ENCODE measurements at regions not wholly inside any gene's neighbourhood (a gene's known extent, or its start where the extent isn't known, plus 50 kb on each side); places are given as distances from the start of the nearest gene placed in this dataset.
"Not testable (repeated sequence)": the region's sequence is repeated elsewhere in the genome, so short reads cannot be mapped to it uniquely, and the experiment has no call there.

DNA sequence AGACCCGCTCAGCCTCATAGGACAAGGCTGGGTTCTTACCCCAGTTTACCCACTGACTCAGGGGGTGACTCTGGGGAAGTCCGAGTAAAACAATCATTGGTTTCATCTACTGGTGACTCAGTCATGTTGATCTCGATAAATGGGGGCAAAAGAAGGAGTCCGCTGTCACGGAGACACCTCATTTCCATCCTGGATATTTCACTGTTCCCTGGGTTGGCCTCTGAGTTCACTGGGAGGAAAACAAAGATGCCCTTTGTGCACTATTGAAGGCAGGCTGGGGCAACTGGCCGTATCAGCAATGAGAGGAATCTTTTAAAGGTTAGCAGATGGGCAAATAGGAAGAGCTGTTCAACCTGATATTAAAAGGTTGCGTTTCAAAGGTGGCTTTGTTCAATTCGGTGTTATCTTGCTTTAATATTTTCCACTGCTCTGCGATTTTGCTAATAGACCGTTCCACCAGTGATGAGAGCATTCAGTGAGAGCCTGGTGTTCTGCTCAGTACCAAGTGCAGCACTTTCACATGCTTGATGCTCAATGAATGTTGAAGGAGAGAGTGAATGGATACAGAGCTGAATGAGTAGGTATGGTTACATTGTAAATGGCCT, 110.2 kb upstream of the EGFLAM start:
- no peak for DNase-seq

DNA sequence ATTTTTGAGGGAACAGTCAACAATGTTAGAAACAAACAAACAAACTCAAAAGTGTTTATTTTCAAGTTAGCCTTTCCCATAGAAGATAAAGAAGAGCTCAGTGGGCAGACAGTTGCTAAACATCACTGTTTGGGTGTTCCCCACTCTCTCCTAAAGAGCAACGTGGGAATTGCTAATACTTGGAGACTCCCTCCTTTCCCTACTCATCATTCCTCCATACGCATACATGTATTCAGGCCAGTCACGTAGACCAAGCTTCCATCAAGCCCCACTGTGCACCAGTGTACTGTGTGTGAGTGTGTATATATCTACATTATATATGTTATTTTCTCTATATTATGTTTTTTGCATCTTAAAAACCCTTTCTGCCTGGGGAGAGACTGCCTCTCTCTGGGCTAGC, 115.0 kb upstream of the EGFLAM start:
- DNase-seq, result no peak

DNA sequence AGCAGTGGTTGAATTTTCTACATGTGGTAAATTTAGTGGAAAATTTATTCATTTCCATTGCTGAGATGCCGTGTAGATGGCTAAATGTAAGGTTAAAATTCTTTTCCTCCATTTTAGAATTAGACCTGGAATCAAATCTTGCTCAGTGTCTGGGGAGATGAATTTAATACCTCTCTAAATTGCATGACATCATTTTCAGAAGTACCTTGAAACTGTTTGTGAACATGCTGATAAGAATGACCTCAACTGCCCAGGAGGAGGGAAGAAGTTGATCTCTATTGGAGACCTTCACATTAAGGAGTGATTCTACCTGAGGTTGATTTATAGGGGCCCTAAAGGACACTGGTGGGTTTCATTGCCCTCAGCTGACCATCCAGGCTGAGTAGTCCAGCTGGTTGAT, 116.7 kb upstream of the EGFLAM start:
- no peak for DNase-seq

DNA sequence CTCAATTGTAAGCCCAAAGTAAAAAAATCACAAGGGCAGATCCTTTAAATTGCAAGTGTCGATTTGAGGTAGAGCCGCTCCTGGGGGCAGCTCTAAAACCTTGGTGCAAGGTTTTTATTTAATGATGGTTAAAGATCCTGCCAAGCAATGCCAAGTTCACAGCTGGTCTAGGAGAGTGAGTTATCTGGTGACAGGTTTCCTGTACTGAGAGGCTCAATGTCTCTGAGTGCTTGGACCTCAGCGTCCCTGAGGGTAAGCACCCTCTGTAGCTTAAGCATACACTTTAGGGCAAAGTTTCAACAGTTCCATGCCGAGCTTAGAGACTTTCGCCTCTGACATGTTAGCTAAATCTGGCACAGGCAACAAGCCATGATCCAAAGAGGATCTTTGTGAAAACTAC, 119.8 kb upstream of the EGFLAM start:
- no peak for DNase-seq

DNA sequence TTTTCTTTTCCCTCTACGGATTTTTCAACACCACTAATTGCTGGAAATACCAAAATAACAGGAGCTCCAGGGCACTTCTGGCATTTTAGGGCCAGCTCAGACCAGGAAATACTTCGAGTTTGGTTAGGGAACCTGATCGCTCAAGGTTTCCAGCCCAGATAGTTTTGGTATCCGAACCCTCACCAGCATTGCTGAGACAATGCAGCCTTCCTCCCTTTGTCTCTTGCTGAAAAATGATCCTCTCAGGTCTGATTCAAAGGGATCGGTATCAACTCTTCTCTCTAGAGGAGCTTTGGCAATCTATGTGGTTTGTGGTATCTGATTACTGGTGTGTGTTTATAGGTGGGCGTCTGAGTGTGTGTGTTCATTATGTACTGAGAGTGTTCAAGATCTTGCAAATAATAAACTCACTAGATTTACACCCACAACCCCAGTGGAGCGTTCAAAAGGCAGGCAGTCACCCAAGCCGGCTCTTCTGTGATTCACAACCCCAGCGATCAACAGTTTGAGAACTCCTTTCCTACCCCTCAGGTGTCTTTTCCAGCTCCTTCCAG, 122.8 kb upstream of the EGFLAM start:
- no peak for DNase-seq

DNA sequence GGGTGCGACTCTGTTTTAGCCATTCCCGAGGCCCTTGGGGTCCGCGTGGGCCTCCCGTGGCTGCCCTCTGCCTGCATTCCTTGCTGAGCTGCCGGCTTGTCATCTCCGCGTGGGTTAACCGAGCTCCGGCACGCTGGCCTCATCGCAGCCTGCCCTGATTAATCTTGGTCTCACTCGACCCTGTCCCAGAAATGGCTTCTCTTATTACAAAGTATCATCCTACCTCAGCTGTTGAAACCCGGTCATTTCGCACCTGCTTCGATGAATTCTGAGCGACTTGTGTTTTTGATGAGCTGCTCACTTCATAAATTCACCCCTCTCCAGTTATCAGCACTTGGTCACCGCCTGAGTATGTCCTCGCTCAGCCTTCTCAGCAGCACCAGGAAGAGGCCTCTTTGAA, 123.5 kb upstream of the EGFLAM start:
- no peak for DNase-seq

DNA sequence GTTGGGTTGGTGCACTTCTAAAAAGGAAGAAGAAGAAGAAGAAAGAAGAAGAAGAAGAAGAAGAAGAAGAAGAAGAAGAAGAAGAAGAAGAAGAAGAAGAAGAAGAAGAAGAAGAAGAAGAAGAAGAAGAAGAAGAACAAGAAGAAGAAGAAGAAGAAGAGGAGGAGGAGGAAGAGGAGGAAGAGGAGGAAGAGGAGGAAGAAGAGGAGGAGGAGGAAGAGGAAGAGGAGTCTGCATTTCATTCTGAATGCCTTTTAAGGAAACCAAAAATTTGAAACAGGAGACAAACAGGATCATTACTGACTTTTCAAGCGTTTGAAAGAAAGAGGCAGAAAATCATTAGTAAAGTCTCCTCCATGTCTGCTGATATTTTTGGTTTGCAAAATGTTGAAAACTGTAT, 124.1 kb upstream of the EGFLAM start:
- DNase-seq, result not testable (repeated sequence)

DNA sequence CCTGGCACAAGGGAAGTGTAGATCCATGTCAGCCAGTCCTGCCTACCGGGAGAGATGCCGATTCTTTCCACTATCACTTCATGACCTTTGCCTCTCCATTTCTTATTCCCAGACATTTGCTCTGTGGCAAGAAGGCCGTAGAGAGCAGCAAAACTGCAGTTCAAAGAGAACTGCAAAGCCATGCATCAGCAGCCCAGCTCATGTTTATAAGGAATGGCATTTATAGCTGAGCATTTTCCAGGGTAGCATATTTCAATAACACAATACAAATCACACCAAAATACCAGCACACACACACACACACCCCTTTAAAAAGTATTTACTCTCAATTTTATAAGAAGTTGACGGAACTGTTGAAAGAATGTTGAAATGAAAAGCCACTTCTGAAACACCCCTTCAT, 126.7 kb upstream of the EGFLAM start:
- no peak for DNase-seq

DNA sequence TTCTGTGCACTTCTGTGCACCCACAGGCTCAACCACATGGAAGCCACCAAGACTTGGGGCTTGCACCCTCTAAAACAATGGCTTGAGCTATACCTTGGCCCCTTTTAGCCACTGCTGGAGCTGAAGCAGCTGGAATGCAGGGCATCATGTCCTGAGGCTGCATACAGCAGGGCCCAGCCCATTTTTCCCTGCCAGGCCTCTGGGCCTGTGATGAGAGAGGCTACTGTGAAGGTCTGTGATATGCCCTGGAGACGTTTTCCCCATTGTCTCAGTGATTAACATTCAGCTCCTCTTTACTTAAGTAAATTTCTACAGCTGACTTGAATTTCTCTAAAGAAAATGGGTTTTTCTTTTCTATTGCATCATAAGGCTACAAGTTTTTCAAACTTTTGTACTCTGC, 134.0 kb upstream of the EGFLAM start:
- no peak for DNase-seq

DNA sequence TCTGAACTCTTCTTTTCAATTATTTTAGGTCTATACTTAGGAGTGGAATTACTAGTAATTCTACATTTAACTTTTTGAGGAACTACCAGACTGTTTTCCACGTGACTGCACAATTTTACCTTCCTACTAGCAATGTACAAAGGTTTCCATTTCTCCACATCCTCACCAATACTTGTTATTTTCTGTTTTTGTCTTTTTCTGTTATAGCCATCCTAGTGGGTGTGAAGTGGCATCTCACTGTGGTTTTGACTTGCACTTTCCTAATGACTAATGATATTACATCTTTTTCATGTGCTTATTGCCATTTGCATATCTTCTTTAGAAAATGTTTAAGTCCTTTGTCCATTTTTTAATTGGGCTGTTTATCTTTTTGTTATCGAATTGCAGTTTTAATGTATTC, 136.9 kb upstream of the EGFLAM start:
- no peak for DNase-seq

DNA sequence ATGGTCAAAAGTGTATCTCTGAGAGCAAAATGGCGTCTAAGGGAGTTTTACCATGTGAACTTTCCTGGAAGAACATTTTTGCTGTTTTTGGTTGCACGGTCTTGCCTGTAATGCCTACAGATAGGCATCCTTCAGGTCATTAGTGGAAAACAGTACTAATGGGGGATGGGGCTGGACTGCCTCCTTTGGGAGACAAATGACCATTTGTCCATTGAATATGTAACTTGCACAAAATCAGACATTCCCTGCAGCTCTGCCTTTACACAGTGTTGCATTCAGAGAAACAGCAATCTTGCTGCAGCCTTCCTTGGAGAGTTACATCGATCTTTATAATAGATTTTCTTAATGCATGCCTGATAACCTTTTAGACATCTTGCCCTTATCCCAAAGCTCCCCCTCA, 138.5 kb upstream of the EGFLAM start:
- DNase-seq, result no peak

DNA sequence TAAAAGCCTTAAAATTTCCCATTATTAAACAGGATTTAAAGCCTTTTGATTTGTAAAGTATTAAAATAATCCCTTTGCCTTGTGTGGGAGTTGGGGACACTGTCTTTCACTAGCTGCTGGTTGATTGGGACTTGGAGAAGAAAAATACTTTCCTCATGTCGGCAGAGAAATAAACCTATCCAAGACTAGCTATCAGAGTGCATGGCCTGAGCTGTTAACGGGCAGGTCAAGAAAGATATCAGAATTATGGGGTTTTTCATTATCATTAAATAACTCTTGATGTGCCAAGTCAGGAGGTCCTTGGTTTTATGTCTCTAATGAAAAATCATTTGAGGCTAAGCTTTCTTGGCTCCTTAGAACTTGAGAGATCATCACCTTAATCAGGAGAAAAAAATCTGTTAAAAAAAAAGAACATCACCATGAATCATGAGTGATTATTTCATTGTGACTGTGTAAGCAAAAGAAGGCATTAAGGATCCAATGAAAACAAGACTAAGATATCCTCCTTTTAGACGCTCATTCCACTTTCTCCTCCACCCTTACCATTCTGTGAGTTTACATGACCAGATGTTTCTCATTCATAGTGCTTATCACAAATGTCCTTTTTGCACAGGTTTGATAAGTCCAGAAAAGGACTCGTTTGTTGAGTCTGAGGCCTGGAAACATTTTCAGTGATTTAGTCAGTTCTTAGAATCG, 140.4 kb upstream of the EGFLAM start:
- DNase-seq, result no peak

DNA sequence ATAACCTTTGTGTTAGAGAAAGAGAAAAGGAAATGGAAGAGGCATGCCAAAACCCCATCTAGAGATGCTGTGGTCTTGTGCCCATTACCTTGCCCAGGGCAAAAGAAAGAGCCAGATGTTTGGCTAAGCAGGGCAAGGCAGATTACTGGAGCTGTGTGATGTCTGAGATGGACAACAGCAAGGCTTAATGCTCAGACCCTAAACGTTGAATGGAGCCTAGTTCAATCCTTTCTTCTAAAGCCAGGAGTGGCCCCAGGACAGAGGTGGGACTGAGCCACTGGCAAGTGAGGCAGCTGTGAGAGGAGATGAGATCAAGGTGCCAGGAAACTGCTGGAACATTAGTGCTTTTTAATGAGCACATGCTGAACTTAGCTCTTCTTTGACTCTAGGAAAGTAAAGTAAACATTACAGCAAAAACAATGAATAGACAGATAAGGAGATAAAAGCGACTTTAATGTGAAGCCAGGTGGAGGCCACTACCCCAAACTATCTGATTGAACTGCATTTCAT, 143.0 kb upstream of the EGFLAM start:
- no peak for DNase-seq

DNA sequence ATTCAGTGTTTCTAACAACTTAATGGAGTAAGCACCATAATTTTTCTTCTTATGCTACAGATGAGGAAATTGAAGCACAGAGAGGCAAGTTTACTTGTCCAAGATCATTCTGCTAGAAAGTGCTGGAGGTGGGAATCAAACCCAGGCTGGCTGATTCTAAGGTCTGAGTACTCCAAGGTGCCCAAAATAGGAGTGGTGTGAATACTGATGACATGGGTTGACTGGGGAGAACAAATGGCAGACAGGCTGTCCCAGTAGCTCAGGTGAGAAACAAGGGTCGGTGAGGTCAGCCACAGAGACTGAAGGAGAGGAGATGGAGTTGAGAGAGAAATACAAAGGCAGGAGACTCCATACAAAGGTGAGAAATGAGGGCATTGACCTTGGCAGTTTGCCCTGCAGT, 144.5 kb upstream of the EGFLAM start:
- no peak for DNase-seq

DNA sequence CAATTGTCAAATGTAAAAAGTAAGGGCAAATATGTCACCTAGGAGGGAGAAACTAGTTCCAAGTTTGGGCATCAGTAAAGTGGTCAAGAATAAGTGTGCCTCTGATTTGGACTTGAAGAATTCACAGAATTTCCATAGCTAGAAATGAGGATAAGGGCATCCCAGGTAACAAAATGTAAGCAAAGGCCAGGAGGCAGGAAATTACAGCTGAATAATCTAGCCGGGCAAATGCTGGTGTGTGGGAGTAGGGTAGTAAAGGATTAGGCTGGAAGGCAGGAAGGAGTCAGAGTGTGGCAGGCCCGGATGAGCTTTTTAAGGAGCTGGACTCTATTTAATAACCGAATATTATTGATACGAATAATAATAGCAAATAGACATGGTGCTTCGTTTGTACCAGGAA, 144.9 kb upstream of the EGFLAM start:
- DNase-seq, result no peak

DNA sequence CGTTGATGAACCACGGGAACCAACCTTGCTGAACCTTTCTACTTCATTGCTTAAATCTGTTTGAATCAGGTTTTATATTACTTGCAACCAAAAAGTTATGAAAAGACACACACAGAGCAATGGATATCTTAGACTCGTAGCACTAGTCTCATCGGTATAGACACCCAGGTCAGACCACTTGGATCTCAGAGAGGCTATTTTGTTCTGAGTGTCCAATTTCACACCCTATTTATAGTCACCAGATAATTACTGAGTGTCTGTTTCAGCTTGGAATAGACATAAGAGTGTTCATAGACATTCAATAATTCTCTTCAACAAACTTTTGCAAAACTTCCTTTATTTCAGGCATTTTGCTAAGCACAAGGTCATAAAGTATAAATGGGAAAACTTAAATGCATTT, 145.4 kb upstream of the EGFLAM start:
- DNase-seq, result no peak

DNA sequence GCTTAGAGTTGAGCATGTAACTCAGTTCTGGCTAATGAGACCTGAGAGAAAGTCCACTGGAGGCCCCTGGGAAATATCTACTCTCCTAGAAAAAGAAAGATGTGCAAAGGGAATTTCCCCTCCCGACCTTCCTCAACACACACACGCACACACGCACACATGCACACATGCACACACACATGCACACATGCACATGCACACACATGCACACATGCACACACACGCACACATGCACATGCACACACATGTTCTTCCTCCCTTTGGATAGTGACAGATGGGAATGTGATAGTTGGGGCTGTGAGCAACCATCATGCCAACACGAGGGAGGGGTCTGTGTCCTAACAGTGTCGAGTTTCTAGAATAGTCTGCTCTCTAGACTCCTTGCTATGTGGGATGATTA, 148.2 kb upstream of the EGFLAM start:
- no peak for DNase-seq

DNA sequence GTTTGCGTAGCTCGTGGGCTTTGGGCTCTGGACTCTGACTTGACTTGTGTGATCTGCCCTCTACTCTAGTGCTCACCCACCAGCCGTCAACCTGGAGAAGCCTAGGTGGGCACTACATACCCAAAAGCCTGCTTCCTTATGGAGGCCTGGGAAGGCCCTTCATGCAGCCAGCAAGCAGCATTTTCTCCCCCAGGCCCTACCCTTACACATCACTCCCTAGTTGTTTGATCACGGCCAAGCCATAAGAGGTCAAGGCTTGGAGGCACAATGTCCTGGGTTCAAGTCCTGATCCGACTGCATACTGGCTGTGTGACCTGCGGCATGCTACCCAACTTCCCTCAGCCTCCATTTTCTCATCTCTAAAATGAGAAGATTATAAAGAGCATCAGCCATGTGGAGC, 151.3 kb upstream of the EGFLAM start:
- no peak for DNase-seq

DNA sequence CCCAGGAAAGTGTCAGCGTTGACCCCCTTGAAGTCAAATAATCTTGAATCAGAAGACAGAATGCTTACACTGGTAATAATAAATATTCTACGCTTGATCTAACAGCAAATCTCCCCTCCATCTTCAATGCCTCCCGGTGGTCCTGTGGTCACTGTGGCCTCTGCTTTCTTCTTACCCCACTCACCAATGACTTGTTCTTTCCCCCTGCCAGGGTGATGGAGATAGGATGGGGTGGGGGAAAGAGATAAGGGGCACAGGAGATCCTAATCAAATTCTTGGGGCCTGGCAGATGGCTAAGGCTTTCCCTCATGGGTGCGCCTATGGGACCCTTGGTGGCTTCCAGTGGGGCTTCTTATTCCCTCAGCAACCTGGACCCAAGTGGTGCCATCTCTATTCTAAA, 152.6 kb upstream of the EGFLAM start:
- no peak for DNase-seq

DNA sequence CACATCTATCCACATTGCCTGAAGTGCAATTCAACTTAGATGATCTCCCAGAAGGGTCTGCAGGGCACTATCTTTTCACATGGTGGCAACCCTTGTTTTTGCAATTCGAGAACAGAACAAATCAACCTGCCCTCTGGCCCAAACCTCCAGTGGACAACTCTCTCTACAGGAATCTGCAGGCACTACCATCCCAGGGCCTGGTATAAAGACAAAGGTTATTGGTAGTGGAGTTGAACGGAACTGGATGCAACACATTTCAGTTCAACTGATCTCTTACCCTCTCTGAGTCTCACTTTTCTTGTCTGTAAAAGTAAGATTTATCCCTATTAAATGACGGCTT, 153.2 kb upstream of the EGFLAM start:
- DNase-seq, result no peak

DNA sequence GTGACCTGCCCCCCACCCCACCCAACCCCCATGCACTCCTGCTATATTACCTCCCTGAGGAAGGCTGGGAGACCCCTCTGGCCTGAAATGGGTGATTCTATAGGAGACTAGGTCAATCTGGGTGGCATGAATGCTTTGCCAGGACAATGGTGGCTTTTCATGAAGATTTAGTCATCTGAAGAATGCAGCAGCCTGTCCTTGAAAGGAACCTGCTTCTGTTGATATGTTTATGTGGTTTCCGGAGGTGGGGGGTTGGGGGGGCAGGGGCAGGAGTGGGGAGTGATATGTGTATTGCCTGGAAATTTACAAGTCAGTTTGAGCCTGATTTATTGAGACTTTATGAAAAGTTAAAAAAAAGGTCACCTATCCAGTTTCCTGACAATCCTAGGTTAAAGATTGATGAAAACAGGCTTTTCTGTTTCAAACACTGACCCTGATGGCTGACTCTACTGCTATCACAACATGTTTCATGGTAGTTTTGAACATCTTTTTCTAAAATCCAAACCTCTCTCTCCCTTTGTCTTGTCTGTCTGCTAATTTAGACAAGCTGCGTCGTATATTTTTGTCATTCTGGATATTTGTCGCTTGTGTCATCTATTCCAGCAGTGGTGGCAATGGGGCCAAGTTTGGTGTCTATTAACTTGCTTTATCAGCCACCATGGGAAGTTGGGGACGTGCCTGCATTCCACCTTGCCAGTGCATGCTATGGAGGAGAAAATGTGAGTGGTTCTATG, 153.7 kb upstream of the EGFLAM start:
- peak; percentile 10 for DNase-seq

DNA sequence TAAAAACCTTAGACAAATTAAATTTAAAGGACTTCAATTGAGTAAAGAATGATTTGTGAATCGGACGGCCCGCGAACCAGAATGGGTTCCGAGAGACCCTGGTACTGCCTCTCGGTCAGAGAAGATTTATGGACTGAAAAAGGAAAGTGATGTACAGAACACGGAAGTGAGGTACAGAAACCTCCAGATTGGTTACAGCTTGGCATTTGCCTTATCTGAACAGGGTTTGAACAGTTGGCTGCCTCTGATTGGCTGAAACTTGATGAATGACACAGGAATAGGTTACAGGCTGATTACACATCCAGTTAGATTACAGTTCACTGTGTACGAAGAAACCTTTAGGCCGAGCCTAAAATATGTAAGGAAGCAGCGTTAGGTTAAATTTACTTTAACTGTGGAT, 156.5 kb upstream of the EGFLAM start:
- no peak for DNase-seq

Data from skin of body (tissue), 1 donor.